Retina (tissue), 1 donor: ENCODE measurements at regions not wholly inside any gene's neighbourhood (a gene's known extent, or its start where the extent isn't known, plus 50 kb on each side); places are given as distances from the start of the nearest gene placed in this dataset.
"Not testable (repeated sequence)": the region's sequence is repeated elsewhere in the genome, so short reads cannot be mapped to it uniquely, and the experiment has no call there.

Experiments used
- DNase-seq: peaks from one replicate; pipeline ENCODE4 v3.0.0-alpha.2; 2016

DNA sequence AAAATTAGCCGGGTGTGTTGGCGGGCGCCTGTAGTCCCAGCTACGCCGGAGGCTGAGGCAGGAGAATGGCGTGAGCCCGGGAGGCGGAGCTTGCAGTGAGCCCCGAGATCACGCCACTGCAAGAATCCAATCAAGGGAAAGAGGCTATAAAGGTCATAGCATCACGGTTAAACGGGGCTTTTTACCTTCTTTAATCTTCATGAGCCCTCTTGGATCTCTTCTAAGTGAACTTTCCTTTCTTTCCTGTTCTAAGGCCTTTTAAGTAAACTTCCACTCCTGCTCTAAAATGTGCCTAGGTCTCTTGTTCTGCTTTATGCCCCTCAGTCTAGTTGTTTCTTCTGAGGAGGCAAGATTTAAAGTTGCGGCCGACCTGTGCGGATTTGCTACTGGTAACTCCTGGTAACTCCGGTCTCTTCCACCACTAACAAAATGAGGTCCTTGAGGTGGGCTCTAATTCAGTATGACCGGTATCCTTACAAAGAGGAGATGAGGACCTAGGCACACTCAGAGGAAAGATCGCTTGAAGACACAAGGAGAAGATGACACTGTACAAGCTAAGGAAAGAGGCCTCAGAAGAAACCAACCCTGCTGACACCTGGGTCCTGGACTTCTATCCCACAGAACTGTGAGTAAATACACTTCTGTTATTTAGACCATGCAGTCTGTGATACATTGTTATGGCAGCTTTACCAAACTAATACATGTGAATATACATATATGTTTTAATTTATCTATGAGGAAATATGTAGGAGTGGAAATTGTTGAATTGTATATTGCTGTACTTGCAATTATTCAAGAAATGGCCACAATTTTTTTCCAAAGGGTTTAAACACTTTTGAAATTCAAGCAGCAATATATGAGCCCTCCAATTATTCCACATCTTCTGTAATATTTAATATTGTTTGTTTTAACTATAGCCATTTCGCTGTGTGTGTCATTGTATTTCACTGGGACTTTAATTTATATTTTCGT, 331.5 kb upstream of the CNTNAP2 start:
- no peak for DNase-seq

DNA sequence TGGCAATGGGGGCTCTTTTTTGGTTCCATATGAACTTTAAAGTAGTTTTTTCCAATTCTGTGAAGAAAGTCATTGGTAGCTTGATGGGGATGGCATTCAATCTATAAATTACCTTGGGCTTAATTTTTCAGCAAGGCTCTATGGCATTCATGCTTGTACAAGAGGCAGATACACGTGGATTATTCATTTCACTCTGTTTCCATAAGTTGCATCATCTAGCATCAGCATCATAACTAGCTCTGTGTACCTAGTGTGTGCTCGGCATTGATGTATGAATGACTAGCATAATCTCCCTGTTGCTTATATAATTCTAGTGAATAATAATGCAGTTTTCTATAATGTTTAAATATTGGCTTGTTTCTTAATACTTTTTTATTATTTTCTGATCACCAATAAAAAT, 335.2 kb upstream of the CNTNAP2 start:
- DNase-seq: not testable (repeated sequence)

DNA sequence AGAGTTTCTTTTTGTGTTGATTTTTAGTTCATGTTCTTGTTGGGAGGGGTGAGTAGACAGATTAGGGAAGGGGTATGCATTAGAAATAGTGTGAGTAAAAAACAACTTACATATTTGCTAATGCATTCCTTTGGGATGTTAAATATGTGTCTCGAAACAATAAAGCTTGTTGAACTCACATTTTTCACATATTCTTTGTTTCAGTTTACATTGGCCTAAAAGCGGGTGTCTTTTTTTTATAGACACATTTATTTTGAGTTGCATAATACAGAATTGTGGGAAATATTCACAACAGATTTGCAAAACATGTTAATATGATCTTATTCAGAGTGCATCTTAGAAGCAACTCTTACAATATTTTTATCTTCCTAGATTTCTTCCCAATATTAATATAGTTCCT, 337.5 kb upstream of the CNTNAP2 start:
- DNase-seq: no peak

DNA sequence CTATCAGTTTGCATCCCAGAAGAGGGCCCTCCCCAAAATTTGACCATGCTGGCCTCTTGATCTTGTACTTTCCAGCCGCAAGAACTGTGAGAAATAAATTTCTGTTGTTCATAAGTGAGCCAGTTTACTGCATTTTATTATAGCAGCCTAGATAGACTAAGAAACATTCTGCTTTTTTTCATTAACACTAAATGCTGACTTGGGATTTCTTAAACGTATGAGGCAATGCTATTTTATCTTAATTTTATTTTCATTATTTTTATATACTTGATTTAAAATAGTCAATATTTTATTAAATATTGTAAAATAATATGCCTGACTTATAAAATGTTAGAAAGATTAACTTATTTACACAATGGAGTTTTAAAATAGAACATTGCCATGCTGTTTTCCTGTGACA, 341.8 kb upstream of the CNTNAP2 start:
- DNase-seq: no peak

DNA sequence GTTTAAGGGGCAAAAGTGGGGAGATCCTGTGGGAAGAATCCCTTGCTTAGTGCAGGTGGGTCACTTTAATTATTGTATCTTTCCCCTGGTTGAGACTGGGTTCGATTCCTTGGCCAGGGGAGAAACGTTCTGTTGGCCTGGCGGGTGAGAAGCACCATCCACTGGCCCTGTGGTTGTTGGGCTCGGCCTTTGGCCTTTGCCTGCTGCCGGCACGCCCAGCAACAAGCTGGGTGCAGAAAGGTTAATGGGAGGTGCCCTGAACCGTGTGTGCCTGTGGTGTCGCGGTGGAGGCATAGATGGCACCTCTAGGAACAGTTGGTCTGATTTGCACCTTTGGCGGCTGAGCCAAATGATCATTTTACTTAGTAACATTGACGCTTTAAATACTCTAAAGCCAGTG, 363.6 kb upstream of the CNTNAP2 start:
- no peak for DNase-seq

DNA sequence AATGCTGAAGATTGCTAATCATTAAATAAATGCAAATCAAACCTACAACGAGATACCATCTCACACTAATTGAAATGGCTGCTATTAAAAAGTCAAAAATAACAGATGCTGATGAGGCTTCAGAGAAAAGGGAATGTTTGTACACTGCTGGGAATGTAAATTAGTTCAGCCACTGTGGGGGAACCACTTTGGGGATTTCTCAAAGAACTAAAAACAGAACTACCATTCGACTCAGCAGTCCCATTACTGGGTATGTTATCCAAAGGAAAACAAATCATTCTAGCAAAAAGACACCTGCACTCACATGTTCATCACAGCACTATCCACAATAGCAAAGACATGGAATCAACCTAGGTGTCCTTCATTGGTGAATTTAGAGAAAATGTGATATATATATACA, 379.0 kb upstream of the CNTNAP2 start:
- DNase-seq: no peak

DNA sequence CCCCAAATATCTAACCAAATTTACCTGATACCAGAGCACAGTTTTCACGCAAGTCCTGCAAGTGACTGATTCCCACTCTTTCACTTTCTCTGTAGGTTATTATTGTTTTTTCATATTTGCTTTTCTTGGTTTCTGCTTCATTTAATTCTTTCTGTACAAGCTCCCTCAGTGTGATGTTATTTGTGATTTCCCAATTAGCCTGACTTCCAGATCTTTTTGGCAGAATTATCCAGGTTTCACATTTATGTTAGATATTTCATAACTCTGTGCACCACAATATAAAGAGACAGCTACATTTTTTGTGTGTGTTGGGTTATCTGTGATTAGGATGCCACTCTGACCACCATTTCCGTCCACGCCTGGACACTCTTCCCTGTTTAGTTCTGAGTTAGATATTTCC, 381.5 kb upstream of the CNTNAP2 start:
- DNase-seq: no peak

DNA sequence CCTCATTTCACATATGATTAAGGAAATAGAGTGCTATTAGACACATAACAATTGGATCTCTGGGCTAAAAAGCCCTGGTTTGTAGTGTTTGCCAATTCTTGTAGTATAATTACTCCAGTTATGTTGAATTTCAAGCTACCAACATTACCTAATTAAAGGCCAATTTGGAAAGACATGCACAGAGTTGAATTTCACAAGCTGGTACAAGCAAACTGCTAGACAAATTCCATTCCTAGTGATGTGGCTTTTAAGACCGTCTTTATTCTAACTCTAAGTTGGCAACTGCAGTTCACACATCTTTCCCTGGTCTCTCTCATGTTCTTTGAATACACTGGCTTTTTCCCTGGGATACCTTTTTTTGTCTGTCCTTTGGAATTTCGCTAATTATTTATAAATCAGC, 384.1 kb upstream of the CNTNAP2 start:
- no peak for DNase-seq

DNA sequence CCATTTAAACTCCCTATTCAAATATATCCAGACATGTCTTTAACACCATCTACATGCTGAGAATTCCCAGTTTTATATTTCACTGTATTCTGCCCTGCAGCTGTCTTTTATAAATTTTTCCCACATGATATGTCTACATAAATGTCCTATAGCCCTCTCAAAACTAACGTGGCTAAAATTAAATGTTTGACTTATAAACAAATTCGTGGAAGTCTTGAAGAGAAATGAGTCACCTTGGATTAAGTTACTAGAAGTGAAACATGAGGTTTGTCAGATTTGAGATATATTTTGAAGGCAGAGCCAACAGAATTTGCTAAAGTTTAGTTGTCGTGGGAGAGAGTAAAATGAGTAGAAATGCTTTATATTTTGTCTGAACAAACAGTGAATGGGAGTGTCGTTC, 386.9 kb upstream of the CNTNAP2 start:
- DNase-seq: no peak

GRCh38 chr7:145718129-145718528, 398.5 kb upstream of the CNTNAP2 start:
- no peak for DNase-seq

- DNase-seq: no peak
These were observed 416.1 kb upstream of the CNTNAP2 start for GRCh38 chr7:145700488-145700887.

DNA sequence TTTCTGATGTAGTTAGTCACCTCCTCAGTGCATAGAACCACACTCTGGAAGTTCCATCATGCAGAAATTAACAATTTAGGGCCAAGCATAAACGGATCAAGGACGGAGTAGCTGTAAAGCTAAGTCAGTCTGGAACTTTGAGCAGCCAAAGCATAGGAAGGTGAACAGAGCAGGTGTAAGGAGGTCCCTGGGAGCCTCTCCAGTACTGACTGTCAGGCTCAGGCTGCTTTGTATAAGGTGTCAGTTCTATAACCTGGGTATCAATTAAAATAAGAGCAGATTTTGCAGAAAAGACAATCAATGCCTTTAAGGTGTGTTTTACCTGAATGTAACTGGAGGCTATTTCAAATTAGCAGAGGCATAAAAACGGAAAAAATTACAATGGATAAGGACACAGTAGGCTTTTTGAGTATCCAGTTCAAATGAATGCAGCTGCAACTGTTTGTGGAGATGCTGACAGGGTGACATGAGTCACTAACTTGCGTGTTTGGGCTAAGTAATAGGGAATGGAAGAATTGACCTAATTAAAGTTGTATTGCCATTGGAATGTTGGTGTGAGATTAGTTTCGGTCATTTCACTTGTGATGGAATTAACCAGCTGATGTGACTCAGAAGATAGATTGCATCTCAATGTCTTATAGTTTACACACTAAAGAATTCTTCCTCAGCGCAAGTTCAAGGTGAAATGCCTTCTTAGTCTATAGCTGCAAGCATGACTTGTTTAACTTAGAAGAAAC, 417.9 kb upstream of the CNTNAP2 start:
- DNase-seq: no peak

- DNase-seq: not testable (repeated sequence)
These were observed 419.0 kb upstream of the CNTNAP2 start for GRCh38 chr7:145697412-145698107.

GRCh38 chr7:145696071-145696470, 420.5 kb upstream of the CNTNAP2 start:
- no peak for DNase-seq

GRCh38 chr7:145692237-145692950, 424.2 kb upstream of the CNTNAP2 start:
- DNase-seq: no peak

DNA sequence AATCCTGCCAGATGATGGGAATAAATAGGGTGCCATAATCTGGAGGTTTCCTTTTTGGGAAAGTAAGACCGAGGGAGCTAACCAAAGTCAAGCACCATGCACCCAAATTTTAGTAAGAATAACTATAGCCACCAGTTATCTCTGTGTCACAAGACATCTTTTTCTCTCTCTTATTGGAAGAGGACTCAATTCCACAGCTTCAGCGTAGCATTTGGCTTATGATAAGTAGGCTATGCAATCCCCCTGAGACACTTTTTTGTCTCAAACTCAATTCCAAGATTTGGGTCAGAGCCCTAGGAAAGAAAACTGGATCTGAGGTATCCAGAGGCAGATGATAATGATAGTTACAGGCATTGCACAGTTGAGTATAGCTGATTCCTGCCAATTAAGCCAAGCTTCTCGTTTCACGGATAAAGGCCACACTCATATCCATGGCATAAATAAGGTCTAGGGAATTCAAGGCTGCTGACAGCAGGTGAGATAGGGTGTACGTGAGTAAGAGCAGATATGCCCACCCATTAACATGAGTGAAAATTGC, 425.2 kb upstream of the CNTNAP2 start:
- DNase-seq: no peak

- DNase-seq: no peak
These were observed 435.0 kb upstream of the CNTNAP2 start for GRCh38 chr7:145681646-145682045.

GRCh38 chr7:145681159-145681558, 435.4 kb upstream of the CNTNAP2 start:
- DNase-seq: no peak

GRCh38 chr7:145665499-145666258, 450.9 kb upstream of the CNTNAP2 start:
- no peak for DNase-seq

DNA sequence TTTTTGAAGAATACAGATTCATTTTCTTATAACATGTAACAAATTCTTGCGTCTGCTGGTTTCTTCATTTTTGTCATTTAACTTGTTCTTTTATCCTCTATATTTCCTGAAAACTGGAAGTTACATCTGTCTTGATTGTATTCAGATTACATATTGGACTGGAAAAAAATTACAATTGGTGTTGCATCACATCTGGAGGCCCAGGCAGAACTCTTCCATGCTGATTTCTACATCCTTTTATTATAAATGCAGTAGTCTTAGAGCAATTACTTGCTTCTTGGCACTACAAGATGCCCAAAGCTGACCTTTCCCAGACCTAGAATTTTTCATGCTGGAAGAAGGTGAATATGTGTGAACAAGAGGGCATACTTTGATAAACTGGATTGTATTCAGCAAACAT, 460.9 kb upstream of the CNTNAP2 start:
- no peak for DNase-seq

DNA sequence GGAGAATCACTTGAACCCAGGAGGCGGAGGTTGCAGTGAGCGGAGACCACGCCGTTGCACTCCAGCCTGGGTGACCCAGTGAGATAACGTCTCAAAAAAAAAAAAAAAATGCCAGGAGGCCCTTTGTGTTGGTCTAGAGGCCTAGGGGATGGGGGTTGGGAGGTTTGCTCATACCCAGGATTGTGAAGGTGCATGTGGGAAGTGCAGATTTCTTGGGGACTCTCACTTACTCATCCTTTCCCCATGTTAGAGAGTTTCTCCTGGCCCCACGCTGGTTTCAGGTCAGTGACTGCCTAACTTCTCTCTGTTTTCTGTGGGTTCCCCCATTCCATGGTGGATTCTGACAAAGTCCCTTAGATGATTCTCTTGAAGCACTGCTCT, 471.5 kb upstream of the CNTNAP2 start:
- no peak for DNase-seq
